HEK293 (cell line): ENCODE measurements at regions not wholly inside any gene's neighbourhood (a gene's known extent, or its start where the extent isn't known, plus 50 kb on each side); places are given as distances from the start of the nearest gene placed in this dataset.

ENCODE experiments used
- CTCF ChIP-seq: fragments of 450-650 bp; formaldehyde crosslinking; IDR thresholded peaks from 2 replicates; pipeline ENCODE4 v1.5.1; 2016; ENCODE audit warnings: missing biosample characterization, missing genetic modification characterization
- OSR2 ChIP-seq: fragments of 450-650 bp; formaldehyde crosslinking; IDR thresholded peaks from 2 replicates; pipeline ENCODE4 v1.5.1; 2016; ENCODE audit warnings: missing biosample characterization, missing genetic modification characterization
- SP2 ChIP-seq: fragments of 450-650 bp; formaldehyde crosslinking; IDR thresholded peaks from 2 replicates; pipeline ENCODE4 v1.5.1; 2016; ENCODE audit warnings: missing biosample characterization, missing genetic modification characterization
- YY2 ChIP-seq: fragments of 450-650 bp; formaldehyde crosslinking; IDR thresholded peaks from 2 replicates; pipeline ENCODE4 v1.5.1; 2016; ENCODE audit warnings: missing biosample characterization, missing genetic modification characterization
- ZNF555 ChIP-seq: fragments of 450-650 bp; formaldehyde crosslinking; conservative IDR thresholded peaks from 2 replicates; pipeline ENCODE4 v1.5.1; 2017; ENCODE audit warnings: missing biosample characterization, mild to moderate bottlenecking, missing genetic modification characterization, inconsistent platforms

GRCh38 chr11:127268521-127268920, 268.0 kb upstream of the KIRREL3 start:
- no peak for TF ChIP-seq OSR2 (tag by site-specific recombination)
- TF ChIP-seq ZNF555 (tag by site-specific recombination): no peak
- no peak for TF ChIP-seq YY2 (tag by site-specific recombination)
- no peak for TF ChIP-seq CTCF
- no peak for TF ChIP-seq SP2 (tag by site-specific recombination)
